KG1 (cell line): ENCODE measurements at regions not wholly inside any gene's neighbourhood (a gene's known extent, or its start where the extent isn't known, plus 50 kb on each side); places are given as distances from the start of the nearest gene placed in this dataset.
"Not testable (repeated sequence)": the region's sequence is repeated elsewhere in the genome, so short reads cannot be mapped to it uniquely, and the experiment has no call there.

Source experiments
- DNase-seq: peaks from one replicate; lab custom pipeline; 2025; lab: John Stamatoyannopoulos, UW

- DNase-seq: no peak
Measured at GRCh38 chr11:106278391-106278790, 200.9 kb downstream of the AASDHPPT start.

GRCh38 chr11:106280036-106280435, 202.6 kb downstream of the AASDHPPT start:
- DNase-seq: no peak

GRCh38 chr11:106281455-106282173, 204.2 kb downstream of the AASDHPPT start:
- no peak for DNase-seq

- no peak for DNase-seq
Measured at GRCh38 chr11:106286881-106287504, 209.5 kb downstream of the AASDHPPT start.

- DNase-seq: no peak
Measured at GRCh38 chr11:106288057-106288456, 210.6 kb downstream of the AASDHPPT start.

- no peak for DNase-seq
Measured at GRCh38 chr11:106288822-106289387, 211.4 kb downstream of the AASDHPPT start.

GRCh38 chr11:106292526-106292925, 215.1 kb downstream of the AASDHPPT start:
- no peak for DNase-seq

GRCh38 chr11:106295974-106296373, 218.5 kb downstream of the AASDHPPT start:
- DNase-seq: no peak

GRCh38 chr11:106302416-106302815, 225.0 kb downstream of the AASDHPPT start:
- DNase-seq: no peak

GRCh38 chr11:106304274-106304673, 226.8 kb downstream of the AASDHPPT start:
- no peak for DNase-seq

GRCh38 chr11:106305458-106305857, 228.0 kb downstream of the AASDHPPT start:
- DNase-seq: no peak

- no peak for DNase-seq
Measured at GRCh38 chr11:106306942-106307341, 229.5 kb downstream of the AASDHPPT start.

- no peak for DNase-seq
Measured at GRCh38 chr11:106309070-106309684, 231.7 kb downstream of the AASDHPPT start.

- DNase-seq: no peak
Measured at GRCh38 chr11:106311531-106312230, 234.2 kb downstream of the AASDHPPT start.

- DNase-seq: not testable (repeated sequence)
Measured at GRCh38 chr11:106317208-106317773, 239.8 kb downstream of the AASDHPPT start.

- DNase-seq: no peak
Measured at GRCh38 chr11:106321601-106322000, 244.1 kb downstream of the AASDHPPT start.

- no peak for DNase-seq
Measured at GRCh38 chr11:106322106-106322505, 244.6 kb downstream of the AASDHPPT start.

- no peak for DNase-seq
Measured at GRCh38 chr11:106326087-106326486, 248.6 kb downstream of the AASDHPPT start.

GRCh38 chr11:106327134-106327533, 249.7 kb downstream of the AASDHPPT start:
- no peak for DNase-seq

GRCh38 chr11:106327637-106328036, 250.2 kb downstream of the AASDHPPT start:
- DNase-seq: no peak

- no peak for DNase-seq
Measured at GRCh38 chr11:106329273-106330018, 252.0 kb downstream of the AASDHPPT start.
